Nucleus accumbens (tissue), 56 donors: ENCODE measurements at regions not wholly inside any gene's neighbourhood (a gene's known extent, or its start where the extent isn't known, plus 50 kb on each side); places are given as distances from the start of the nearest gene placed in this dataset.
A peak's percentile ranks its signal among the peaks of the same experiment; 100 is the strongest.

Experiments
- DNase-seq, 56 donors: peaks; one replicate each; lab custom pipeline; 2025; lab: John Stamatoyannopoulos, UW

- DNase-seq: no peak
These were observed 626.0 kb downstream of the RNF144B start for GRCh38 chr6:19013026-19013705.

- peak in 1 of 56 donors; percentile 2 for DNase-seq
These were observed 637.6 kb downstream of the RNF144B start for GRCh38 chr6:19024737-19025136.

GRCh38 chr6:19028201-19028600 lies 641.1 kb downstream of the RNF144B start:
- peak in 16 of 56 donors; percentile 2 to 43 (median 14) for DNase-seq

GRCh38 chr6:19032591-19033295 lies 645.6 kb downstream of the RNF144B start:
- peak in 8 of 56 donors; percentile 1 to 28 (median 13) for DNase-seq

- no peak for DNase-seq
These were observed 646.5 kb downstream of the RNF144B start for GRCh38 chr6:19033683-19034082.

- DNase-seq: no peak
These were observed 647.8 kb downstream of the RNF144B start for GRCh38 chr6:19034986-19035385.

GRCh38 chr6:19035461-19036195 lies 648.5 kb downstream of the RNF144B start:
- DNase-seq: peak in 28 of 56 donors; percentile 7 to 91 (median 26)

- no peak for DNase-seq
These were observed 649.0 kb downstream of the RNF144B start for GRCh38 chr6:19036196-19036555.

- no peak for DNase-seq
These were observed 650.5 kb downstream of the RNF144B start for GRCh38 chr6:19037607-19038006.

- no peak for DNase-seq
These were observed 652.1 kb downstream of the RNF144B start for GRCh38 chr6:19039287-19039686.

GRCh38 chr6:19041906-19042305 lies 654.8 kb downstream of the RNF144B start:
- no peak for DNase-seq

- no peak for DNase-seq
These were observed 655.3 kb downstream of the RNF144B start for GRCh38 chr6:19042420-19042819.

GRCh38 chr6:19050765-19051164 lies 663.6 kb downstream of the RNF144B start:
- DNase-seq: no peak

GRCh38 chr6:19052219-19052618 lies 665.1 kb downstream of the RNF144B start:
- DNase-seq: no peak

GRCh38 chr6:19059102-19059501 lies 672.0 kb downstream of the RNF144B start:
- DNase-seq: no peak

GRCh38 chr6:19067165-19067564 lies 680.0 kb downstream of the RNF144B start:
- no peak for DNase-seq

GRCh38 chr6:19070520-19070919 lies 683.4 kb downstream of the RNF144B start:
- no peak for DNase-seq

GRCh38 chr6:19083801-19084200 lies 696.7 kb downstream of the RNF144B start:
- no peak for DNase-seq

GRCh38 chr6:19086480-19086879 lies 699.3 kb downstream of the RNF144B start:
- no peak for DNase-seq

GRCh38 chr6:19087296-19087695 lies 700.1 kb downstream of the RNF144B start:
- no peak for DNase-seq

GRCh38 chr6:19087897-19088296 lies 700.7 kb downstream of the RNF144B start:
- no peak for DNase-seq

- DNase-seq: no peak
These were observed 713.6 kb downstream of the RNF144B start for GRCh38 chr6:19100752-19101151.
